ENCODE measurements at regions not wholly inside any gene's neighbourhood (a gene's known extent, or its start where the extent isn't known, plus 50 kb on each side); places are given as distances from the start of the nearest gene placed in this dataset.
"Not testable (repeated sequence)": the region's sequence is repeated elsewhere in the genome, so short reads cannot be mapped to it uniquely, and the experiment has no call there.

DNA sequence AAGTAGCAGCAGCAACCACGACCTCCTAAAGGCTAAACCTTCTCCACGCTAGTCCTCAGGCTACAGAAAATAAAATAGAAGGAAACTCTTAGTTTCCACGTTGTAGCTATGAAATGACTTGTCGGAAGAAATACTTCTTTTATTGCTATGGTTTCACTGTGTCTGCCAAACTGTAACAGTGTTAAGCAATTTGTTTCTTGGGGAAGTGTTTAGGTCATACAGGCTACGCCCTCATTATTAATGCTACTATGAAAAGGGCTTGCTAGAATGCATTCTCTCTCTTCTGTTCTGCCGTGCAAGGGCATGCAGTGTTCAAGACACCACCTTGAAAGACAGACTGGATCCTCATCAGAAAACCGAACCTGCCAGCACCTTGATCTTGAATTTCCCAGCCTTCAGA, 462.7 kb downstream of the PLOD2 start:
- H3K9ac ChIP-seq (ENCODE audit: low read length), result no peak overlapping the region
- no peaks in the 10 kb centered on the region for H3F3A ChIP-seq (ENCODE audit: insufficient read depth, low read length)
- H3K4me3 ChIP-seq (ENCODE audit: low read depth, low read length, poor library complexity, severe bottlenecking), result no peak overlapping the region
- TF ChIP-seq, protein P1, sequence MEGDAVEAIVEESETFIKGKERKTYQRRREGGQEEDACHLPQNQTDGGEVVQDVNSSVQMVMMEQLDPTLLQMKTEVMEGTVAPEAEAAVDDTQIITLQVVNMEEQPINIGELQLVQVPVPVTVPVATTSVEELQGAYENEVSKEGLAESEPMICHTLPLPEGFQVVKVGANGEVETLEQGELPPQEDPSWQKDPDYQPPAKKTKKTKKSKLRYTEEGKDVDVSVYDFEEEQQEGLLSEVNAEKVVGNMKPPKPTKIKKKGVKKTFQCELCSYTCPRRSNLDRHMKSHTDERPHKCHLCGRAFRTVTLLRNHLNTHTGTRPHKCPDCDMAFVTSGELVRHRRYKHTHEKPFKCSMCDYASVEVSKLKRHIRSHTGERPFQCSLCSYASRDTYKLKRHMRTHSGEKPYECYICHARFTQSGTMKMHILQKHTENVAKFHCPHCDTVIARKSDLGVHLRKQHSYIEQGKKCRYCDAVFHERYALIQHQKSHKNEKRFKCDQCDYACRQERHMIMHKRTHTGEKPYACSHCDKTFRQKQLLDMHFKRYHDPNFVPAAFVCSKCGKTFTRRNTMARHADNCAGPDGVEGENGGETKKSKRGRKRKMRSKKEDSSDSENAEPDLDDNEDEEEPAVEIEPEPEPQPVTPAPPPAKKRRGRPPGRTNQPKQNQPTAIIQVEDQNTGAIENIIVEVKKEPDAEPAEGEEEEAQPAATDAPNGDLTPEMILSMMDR (IDR thresholded peaks at IDR 0.05; ENCODE audit: low read length), result no peak
- TF ChIP-seq EZH2 (IDR thresholded peaks at IDR 0.05; ENCODE audit: borderline replicate concordance, low read length), result no peak
- no peaks in the 10 kb centered on the region for H3K27me3 ChIP-seq (ENCODE audit: insufficient read depth, low read length)
- H3K27ac ChIP-seq (ENCODE audit: low read depth, low read length, poor library complexity, severe bottlenecking), result no peak overlapping the region
- H3K4me2 ChIP-seq (ENCODE audit: low read length), result no peak overlapping the region
- no peaks in the 10 kb centered on the region for H3K9me3 ChIP-seq (ENCODE audit: low read length)
- no peaks in the 10 kb centered on the region for H3K9me2 ChIP-seq (ENCODE audit: low read depth, low read length)
- H3K36me3 ChIP-seq (ENCODE audit: insufficient read depth, low read length), result no peaks in the 10 kb centered on the region
- H3K4me1 ChIP-seq (ENCODE audit: insufficient read depth, low read length, severe bottlenecking), result no peaks in the 10 kb centered on the region
- no peak overlapping the region for H2AFZ ChIP-seq (ENCODE audit: low read length)
- H4K20me1 ChIP-seq (ENCODE audit: insufficient read depth, low read length), result no peaks in the 10 kb centered on the region; the same call in 1 of the 2 replicates
- H3K79me2 ChIP-seq (ENCODE audit: insufficient read depth, low read length), result no peaks in the 10 kb centered on the region

DNA sequence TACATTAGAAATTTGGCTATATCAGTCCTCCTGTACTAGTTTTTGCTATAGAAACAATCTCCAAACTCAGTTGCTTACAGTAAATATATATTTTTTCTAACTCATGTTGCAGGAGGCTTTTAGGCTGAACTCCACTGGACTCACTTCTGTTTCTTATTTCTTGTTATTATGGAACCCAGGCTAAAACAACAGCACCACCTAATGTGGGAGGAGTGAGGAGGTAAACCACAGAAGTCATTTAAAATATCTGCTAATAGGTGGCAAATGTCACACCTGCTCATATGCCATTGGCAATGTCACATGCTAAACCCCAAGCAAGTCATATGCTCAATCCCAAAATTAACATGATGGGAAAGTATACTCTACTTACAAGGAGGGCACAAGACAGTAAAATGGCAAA, 462.2 kb downstream of the PLOD2 start:
- Histone ChIP-seq H3K79me2 (ENCODE audit: insufficient read depth, low read length) (no peaks in the 10 kb centered on the region), H3K4me2 (ENCODE audit: low read length) (no peak overlapping the region), H2AFZ (ENCODE audit: low read length) (no peak overlapping the region), H3F3A (ENCODE audit: insufficient read depth, low read length) (no peaks in the 10 kb centered on the region), H3K4me1 (ENCODE audit: insufficient read depth, low read length, severe bottlenecking) (no peaks in the 10 kb centered on the region), H4K20me1 (ENCODE audit: insufficient read depth, low read length) (no peaks in the 10 kb centered on the region; the same call in 1 of the 2 replicates), H3K9ac (ENCODE audit: low read length) (no peak overlapping the region), H3K9me2 (ENCODE audit: low read depth, low read length) (no peaks in the 10 kb centered on the region), H3K4me3 (ENCODE audit: low read depth, low read length, poor library complexity, severe bottlenecking) (no peak overlapping the region), H3K36me3 (ENCODE audit: insufficient read depth, low read length) (no peaks in the 10 kb centered on the region), H3K9me3 (ENCODE audit: low read length) (no peaks in the 10 kb centered on the region), H3K27me3 (ENCODE audit: insufficient read depth, low read length) (no peaks in the 10 kb centered on the region), H3K27ac (ENCODE audit: low read depth, low read length, poor library complexity, severe bottlenecking) (no peak overlapping the region)
- TF ChIP-seq, protein P1 (IDR thresholded peaks at IDR 0.05; ENCODE audit: low read length), result no peak

DNA sequence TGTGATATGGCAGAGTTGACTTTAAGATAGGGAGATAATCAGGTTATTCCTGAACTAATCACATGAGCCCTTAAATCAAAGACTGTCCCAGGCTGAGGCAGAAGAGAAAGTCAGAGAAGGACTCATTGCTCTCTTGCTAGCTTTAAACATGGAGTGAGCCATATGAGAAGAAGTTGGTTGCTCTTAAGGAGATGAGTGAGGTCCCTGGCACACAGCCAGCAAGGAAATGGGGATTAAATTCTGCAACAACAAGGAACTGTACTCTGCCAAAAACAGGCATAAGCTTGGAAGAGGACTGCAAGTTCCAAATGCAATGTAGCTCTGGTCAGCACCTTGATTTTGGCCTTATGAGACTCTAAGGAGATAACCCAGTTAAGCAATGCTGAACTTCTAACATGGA, 457.0 kb downstream of the PLOD2 start:
- no peaks in the 10 kb centered on the region for H3K9me2 ChIP-seq (ENCODE audit: low read depth, low read length)
- no peaks in the 10 kb centered on the region; the same call in 1 of the 2 replicates for H4K20me1 ChIP-seq (ENCODE audit: insufficient read depth, low read length)
- no peak overlapping the region for H3K27ac ChIP-seq (ENCODE audit: low read depth, low read length, poor library complexity, severe bottlenecking)

DNA sequence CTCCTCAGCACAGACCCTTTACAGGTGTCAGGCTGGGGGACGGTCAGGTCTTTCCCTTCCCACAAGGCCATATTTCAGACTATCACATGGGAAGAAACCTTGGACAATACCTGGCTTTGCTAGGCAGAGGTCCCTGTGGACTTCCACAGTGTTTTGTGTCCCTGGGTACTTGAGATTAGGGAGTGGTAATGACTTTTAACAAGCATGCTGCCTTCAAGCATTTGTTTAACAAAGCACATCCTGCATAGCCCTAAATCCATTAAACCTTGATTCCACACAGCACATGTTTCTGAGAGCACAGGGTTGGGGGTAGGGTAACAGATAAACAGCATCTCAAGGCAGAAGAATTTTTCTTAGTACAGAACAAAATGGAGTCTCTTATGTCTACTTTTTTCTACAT, 451.2 kb downstream of the PLOD2 start:
- H3K4me3 ChIP-seq (ENCODE audit: low read depth, low read length, poor library complexity, severe bottlenecking); H2AFZ ChIP-seq (ENCODE audit: low read length); H3K36me3 ChIP-seq (ENCODE audit: insufficient read depth, low read length); H3K27me3 ChIP-seq (ENCODE audit: insufficient read depth, low read length); H3K4me2 ChIP-seq (ENCODE audit: low read length); H3K27ac ChIP-seq (ENCODE audit: low read depth, low read length, poor library complexity, severe bottlenecking); H4K20me1 ChIP-seq (ENCODE audit: insufficient read depth, low read length); H3K4me1 ChIP-seq (ENCODE audit: insufficient read depth, low read length, severe bottlenecking); H3K9me2 ChIP-seq (ENCODE audit: low read depth, low read length); H3K9ac ChIP-seq (ENCODE audit: low read length); H3K79me2 ChIP-seq (ENCODE audit: insufficient read depth, low read length); H3K9me3 ChIP-seq (ENCODE audit: low read length); H3F3A ChIP-seq (ENCODE audit: insufficient read depth, low read length): not testable (repeated sequence)

More for the DNA sequence above, 457.0 kb downstream of the PLOD2 start:
- TF ChIP-seq, protein P1 (IDR thresholded peaks at IDR 0.05; ENCODE audit: low read length), result no peak
- no peak for TF ChIP-seq EZH2 (IDR thresholded peaks at IDR 0.05; ENCODE audit: borderline replicate concordance, low read length)
- Histone ChIP-seq H3K9ac (ENCODE audit: low read length) (no peak overlapping the region), H3K79me2 (ENCODE audit: insufficient read depth, low read length) (no peaks in the 10 kb centered on the region), H3K4me3 (ENCODE audit: low read depth, low read length, poor library complexity, severe bottlenecking) (no peak overlapping the region), H3K4me1 (ENCODE audit: insufficient read depth, low read length, severe bottlenecking) (no peaks in the 10 kb centered on the region), H3K36me3 (ENCODE audit: insufficient read depth, low read length) (no peaks in the 10 kb centered on the region), H3K9me3 (ENCODE audit: low read length) (no peaks in the 10 kb centered on the region), H3F3A (ENCODE audit: insufficient read depth, low read length) (no peaks in the 10 kb centered on the region), H3K4me2 (ENCODE audit: low read length) (no peak overlapping the region), H3K27me3 (ENCODE audit: insufficient read depth, low read length) (no peaks in the 10 kb centered on the region), H2AFZ (ENCODE audit: low read length) (no peak overlapping the region)
